ENCODE measurements at regions not wholly inside any gene's neighbourhood (a gene's known extent, or its start where the extent isn't known, plus 50 kb on each side); places are given as distances from the start of the nearest gene placed in this dataset.

DNA sequence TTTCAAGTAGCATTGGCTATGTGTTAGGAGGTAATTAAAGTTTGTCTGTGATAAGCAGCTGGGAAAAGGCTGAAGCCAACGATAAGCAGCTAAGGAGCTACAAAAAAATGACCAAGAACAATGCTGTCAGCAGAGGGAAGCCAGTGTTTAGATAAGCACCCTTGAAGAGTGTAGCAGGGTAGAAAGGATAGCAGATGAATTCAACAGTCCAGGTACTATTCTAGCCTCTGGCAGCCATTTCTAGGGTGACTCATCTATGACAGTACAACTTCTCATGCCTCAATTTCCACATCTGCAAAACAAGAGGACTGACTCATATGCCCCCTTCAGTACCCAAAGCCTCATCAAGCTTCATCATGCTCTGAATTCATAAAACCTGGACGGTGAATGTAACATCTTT lies 617.6 kb upstream of the UBE2E2 start:
- Mint-ChIP-seq H3K27ac (no peak overlapping the region), H3K4me1 (peaks cover 22% of the 10 kb centered on the region), H3K27me3 (ENCODE audit: low read depth) (no peaks in the 10 kb centered on the region), H3K4me3 (no peak overlapping the region), H3K9me3 (peaks cover 13% of the 10 kb centered on the region), H3K36me3 (peaks cover 3% of the 10 kb centered on the region)
- ATAC-seq (no peak), DNase-seq (ENCODE audit: low spot score) (no peak)
- POLR2A ChIA-PET: no interaction called here
- CTCF ChIA-PET: interaction anchor here (1.4 kb wide), 1 partner anchor 22 kb away, joined by 4 read pairs; no protein-coding TSS in a partner anchor
- TF ChIP-seq, protein P1, sequence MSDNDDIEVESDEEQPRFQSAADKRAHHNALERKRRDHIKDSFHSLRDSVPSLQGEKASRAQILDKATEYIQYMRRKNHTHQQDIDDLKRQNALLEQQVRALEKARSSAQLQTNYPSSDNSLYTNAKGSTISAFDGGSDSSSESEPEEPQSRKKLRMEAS (CRISPR knock-in tag; IDR thresholded peaks at IDR 0.05): no peak
- no peak for TF ChIP-seq TP53 (CRISPR knock-in tag; IDR thresholded peaks at IDR 0.05)

DNA sequence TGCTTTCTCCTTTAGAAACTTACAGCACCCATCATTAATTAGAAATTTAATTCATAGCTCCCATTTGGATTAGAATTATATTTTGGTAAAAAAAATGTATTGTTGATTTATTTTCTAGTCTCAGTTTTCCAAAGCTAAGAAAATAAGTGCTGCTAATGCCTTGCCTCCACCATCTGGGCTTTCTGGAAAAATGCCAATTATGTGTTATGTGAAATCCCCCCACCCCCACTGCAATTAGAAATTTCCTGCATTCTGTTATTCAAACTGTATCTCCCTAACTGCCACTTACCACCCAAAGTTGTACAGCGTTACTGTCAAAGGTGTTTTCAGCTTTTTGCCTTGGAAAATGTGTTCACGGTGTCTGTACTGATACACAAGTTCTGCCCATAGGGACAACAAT lies 617.2 kb upstream of the UBE2E2 start:
- ATAC-seq (no peak), DNase-seq (ENCODE audit: low spot score) (no peak)
- TF ChIP-seq ZBTB21 (CRISPR knock-in tag; IDR thresholded peaks at IDR 0.05; ENCODE audit: borderline replicate concordance) (no peak), OVOL2 (CRISPR knock-in tag; IDR thresholded peaks at IDR 0.05; ENCODE audit: borderline replicate concordance) (no peak)
- H3K27me3 Mint-ChIP-seq (ENCODE audit: low read depth): no peaks in the 10 kb centered on the region
- ChIA-PET POLR2A (no interaction called here), CTCF (interaction anchor here (1.2 to 1.4 kb wide), 2 partner anchors 22 to 302 kb away, joined by 4 read pairs; no protein-coding TSS in a partner anchor)
- no peak overlapping the region for H3K4me3 Mint-ChIP-seq
- H3K36me3 Mint-ChIP-seq: peaks cover 3% of the 10 kb centered on the region
- H3K4me1 Mint-ChIP-seq: peaks cover 19% of the 10 kb centered on the region
- H3K27ac Mint-ChIP-seq: no peak overlapping the region
- peaks cover 10% of the 10 kb centered on the region for H3K9me3 Mint-ChIP-seq

DNA sequence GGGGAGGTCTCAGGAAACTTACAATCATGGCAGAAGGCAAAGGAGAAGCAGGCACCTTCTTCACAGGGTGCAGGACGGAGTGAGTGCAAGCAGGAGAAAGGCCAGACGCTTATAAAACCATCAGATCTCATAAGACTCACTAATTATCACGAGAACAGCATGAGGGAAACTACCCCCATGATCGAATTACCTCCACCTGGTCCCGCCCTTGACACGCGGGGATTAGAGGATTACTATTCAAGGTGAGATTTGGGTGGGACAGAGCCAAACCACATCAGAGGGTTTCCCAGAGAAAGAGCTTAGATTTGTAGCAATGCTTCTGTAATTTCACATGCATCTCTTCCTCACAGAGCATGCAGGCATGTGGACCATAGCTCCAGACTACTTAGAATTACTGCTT lies 615.7 kb upstream of the UBE2E2 start:
- Mint-ChIP-seq H3K9me3 (peaks cover 8% of the 10 kb centered on the region), H3K36me3 (peaks cover 3% of the 10 kb centered on the region), H3K4me1 (peaks cover 15% of the 10 kb centered on the region), H3K27ac (no peak overlapping the region), H3K4me3 (no peak overlapping the region), H3K27me3 (ENCODE audit: low read depth) (no peaks in the 10 kb centered on the region)
- TF ChIP-seq CREB1 (CRISPR knock-in tag; IDR thresholded peaks at IDR 0.05): no peak
- ATAC-seq (peak; percentile 47), DNase-seq (ENCODE audit: low spot score) (no peak)
- CTCF ChIA-PET: interaction anchor here (0.6 to 1.7 kb wide), 2 partner anchors 23 to 322 kb away, joined by 3 to 5 read pairs; no protein-coding TSS in a partner anchor
- POLR2A ChIA-PET: no interaction called here

DNA sequence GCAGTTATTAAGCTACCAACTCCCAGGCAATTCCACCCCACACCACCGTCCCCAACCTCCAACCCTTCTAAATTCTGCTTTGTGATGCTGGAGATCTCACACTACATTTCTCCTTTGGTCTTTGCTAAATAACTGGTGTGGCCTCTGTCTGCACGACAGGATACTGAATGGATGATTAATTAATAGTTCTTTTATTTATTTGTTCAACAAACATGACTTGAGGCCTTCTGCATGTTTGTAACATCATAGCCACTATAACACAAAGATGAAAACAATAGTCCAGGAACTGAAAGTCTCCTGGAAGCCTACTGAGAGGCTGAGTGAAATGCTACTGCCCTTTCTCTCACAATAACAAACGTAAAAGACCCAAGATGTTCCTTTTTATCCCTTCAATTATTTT lies 609.5 kb upstream of the UBE2E2 start:
- TF ChIP-seq, protein P2, sequence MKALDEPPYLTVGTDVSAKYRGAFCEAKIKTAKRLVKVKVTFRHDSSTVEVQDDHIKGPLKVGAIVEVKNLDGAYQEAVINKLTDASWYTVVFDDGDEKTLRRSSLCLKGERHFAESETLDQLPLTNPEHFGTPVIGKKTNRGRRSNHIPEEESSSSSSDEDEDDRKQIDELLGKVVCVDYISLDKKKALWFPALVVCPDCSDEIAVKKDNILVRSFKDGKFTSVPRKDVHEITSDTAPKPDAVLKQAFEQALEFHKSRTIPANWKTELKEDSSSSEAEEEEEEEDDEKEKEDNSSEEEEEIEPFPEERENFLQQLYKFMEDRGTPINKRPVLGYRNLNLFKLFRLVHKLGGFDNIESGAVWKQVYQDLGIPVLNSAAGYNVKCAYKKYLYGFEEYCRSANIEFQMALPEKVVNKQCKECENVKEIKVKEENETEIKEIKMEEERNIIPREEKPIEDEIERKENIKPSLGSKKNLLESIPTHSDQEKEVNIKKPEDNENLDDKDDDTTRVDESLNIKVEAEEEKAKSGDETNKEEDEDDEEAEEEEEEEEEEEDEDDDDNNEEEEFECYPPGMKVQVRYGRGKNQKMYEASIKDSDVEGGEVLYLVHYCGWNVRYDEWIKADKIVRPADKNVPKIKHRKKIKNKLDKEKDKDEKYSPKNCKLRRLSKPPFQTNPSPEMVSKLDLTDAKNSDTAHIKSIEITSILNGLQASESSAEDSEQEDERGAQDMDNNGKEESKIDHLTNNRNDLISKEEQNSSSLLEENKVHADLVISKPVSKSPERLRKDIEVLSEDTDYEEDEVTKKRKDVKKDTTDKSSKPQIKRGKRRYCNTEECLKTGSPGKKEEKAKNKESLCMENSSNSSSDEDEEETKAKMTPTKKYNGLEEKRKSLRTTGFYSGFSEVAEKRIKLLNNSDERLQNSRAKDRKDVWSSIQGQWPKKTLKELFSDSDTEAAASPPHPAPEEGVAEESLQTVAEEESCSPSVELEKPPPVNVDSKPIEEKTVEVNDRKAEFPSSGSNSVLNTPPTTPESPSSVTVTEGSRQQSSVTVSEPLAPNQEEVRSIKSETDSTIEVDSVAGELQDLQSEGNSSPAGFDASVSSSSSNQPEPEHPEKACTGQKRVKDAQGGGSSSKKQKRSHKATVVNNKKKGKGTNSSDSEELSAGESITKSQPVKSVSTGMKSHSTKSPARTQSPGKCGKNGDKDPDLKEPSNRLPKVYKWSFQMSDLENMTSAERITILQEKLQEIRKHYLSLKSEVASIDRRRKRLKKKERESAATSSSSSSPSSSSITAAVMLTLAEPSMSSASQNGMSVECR (CRISPR knock-in tag; IDR thresholded peaks at IDR 0.05; ENCODE audit: borderline replicate concordance): no peak
- TF ChIP-seq, protein P3, sequence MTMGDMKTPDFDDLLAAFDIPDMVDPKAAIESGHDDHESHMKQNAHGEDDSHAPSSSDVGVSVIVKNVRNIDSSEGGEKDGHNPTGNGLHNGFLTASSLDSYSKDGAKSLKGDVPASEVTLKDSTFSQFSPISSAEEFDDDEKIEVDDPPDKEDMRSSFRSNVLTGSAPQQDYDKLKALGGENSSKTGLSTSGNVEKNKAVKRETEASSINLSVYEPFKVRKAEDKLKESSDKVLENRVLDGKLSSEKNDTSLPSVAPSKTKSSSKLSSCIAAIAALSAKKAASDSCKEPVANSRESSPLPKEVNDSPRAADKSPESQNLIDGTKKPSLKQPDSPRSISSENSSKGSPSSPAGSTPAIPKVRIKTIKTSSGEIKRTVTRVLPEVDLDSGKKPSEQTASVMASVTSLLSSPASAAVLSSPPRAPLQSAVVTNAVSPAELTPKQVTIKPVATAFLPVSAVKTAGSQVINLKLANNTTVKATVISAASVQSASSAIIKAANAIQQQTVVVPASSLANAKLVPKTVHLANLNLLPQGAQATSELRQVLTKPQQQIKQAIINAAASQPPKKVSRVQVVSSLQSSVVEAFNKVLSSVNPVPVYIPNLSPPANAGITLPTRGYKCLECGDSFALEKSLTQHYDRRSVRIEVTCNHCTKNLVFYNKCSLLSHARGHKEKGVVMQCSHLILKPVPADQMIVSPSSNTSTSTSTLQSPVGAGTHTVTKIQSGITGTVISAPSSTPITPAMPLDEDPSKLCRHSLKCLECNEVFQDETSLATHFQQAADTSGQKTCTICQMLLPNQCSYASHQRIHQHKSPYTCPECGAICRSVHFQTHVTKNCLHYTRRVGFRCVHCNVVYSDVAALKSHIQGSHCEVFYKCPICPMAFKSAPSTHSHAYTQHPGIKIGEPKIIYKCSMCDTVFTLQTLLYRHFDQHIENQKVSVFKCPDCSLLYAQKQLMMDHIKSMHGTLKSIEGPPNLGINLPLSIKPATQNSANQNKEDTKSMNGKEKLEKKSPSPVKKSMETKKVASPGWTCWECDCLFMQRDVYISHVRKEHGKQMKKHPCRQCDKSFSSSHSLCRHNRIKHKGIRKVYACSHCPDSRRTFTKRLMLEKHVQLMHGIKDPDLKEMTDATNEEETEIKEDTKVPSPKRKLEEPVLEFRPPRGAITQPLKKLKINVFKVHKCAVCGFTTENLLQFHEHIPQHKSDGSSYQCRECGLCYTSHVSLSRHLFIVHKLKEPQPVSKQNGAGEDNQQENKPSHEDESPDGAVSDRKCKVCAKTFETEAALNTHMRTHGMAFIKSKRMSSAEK (CRISPR knock-in tag; IDR thresholded peaks at IDR 0.05; ENCODE audit: borderline replicate concordance): no peak
- TF ChIP-seq TP53 (CRISPR knock-in tag; IDR thresholded peaks at IDR 0.05) (no peak), ZNF219 (CRISPR knock-in tag; IDR thresholded peaks at IDR 0.05; ENCODE audit: borderline replicate concordance) (no peak), ZBTB21 (CRISPR knock-in tag; IDR thresholded peaks at IDR 0.05; ENCODE audit: borderline replicate concordance) (no peak), EMX1 (CRISPR knock-in tag; IDR thresholded peaks at IDR 0.05) (no peak), SP1 (CRISPR knock-in tag; conservative IDR thresholded peaks at IDR 0.05) (no peak), OVOL2 (CRISPR knock-in tag; IDR thresholded peaks at IDR 0.05; ENCODE audit: borderline replicate concordance) (no peak)
- TF ChIP-seq, protein P4, sequence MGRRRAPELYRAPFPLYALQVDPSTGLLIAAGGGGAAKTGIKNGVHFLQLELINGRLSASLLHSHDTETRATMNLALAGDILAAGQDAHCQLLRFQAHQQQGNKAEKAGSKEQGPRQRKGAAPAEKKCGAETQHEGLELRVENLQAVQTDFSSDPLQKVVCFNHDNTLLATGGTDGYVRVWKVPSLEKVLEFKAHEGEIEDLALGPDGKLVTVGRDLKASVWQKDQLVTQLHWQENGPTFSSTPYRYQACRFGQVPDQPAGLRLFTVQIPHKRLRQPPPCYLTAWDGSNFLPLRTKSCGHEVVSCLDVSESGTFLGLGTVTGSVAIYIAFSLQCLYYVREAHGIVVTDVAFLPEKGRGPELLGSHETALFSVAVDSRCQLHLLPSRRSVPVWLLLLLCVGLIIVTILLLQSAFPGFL (CRISPR knock-in tag; IDR thresholded peaks at IDR 0.05; ENCODE audit: borderline replicate concordance): no peak
- TF ChIP-seq, protein P5, sequence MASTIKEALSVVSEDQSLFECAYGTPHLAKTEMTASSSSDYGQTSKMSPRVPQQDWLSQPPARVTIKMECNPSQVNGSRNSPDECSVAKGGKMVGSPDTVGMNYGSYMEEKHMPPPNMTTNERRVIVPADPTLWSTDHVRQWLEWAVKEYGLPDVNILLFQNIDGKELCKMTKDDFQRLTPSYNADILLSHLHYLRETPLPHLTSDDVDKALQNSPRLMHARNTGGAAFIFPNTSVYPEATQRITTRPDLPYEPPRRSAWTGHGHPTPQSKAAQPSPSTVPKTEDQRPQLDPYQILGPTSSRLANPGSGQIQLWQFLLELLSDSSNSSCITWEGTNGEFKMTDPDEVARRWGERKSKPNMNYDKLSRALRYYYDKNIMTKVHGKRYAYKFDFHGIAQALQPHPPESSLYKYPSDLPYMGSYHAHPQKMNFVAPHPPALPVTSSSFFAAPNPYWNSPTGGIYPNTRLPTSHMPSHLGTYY (CRISPR knock-in tag; IDR thresholded peaks at IDR 0.05): no peak
- peaks cover 33% of the 10 kb centered on the region for H3K9me3 Mint-ChIP-seq
- no peak for DNase-seq (ENCODE audit: low spot score)
- H3K36me3 Mint-ChIP-seq: peaks cover 29% of the 10 kb centered on the region
- ATAC-seq: no peak
- peaks cover 13% of the 10 kb centered on the region for H3K4me1 Mint-ChIP-seq
- no peak overlapping the region for H3K4me3 Mint-ChIP-seq
- POLR2A ChIA-PET: no interaction called here
- no peaks in the 10 kb centered on the region; the same call in 1 of the 2 replicates for H3K27me3 Mint-ChIP-seq (ENCODE audit: low read depth)
- CTCF ChIA-PET: no interaction called here
- no peak overlapping the region for H3K27ac Mint-ChIP-seq

Data from WTC11 (cell line).